Aorta (tissue), 5 donors: ENCODE measurements at regions not wholly inside any gene's neighbourhood (a gene's known extent, or its start where the extent isn't known, plus 50 kb on each side); places are given as distances from the start of the nearest gene placed in this dataset.
"Not testable (repeated sequence)": the region's sequence is repeated elsewhere in the genome, so short reads cannot be mapped to it uniquely, and the experiment has no call there.

ENCODE experiments used
- ATAC-seq: fragments of 200-7000 bp; cut with Tn5 transposase; one replicate; pipeline ENCODE4 v1.9.1; 2022; ENCODE audit warnings: moderate library complexity; ENCODE audit not compliant: low FRiP score
- DNase-seq, 2 donors: peaks; one replicate each; pipeline ENCODE4 v3.0.0-alpha.2; 2020
- H3K27ac ChIP-seq, 2 donors: one replicate each; pipeline ENCODE4 v1.5.1; 2013; ENCODE audit warnings: low read length in 2 of 2, mild to moderate bottlenecking in 2 of 2, moderate library complexity in 2 of 2, control low read depth in 1 of 2, inconsistent platforms in 1 of 2, low read depth in 1 of 2
- H3K27me3 ChIP-seq, 2 donors: one replicate each; pipeline ENCODE4 v1.6.1; 2013; ENCODE audit warnings: control low read depth in 1 of 2, low read length in 1 of 2, mild to moderate bottlenecking in 1 of 2, moderate library complexity in 1 of 2; ENCODE audit not compliant: insufficient read depth in 2 of 2, control insufficient read depth in 1 of 2
- H3K36me3 ChIP-seq, 2 donors: one replicate each; pipeline ENCODE4 v1.6.1; 2013; ENCODE audit warnings: control low read depth in 1 of 2, low read length in 1 of 2, mild to moderate bottlenecking in 1 of 2; ENCODE audit not compliant: insufficient read depth in 2 of 2, control insufficient read depth in 1 of 2
- H3K4me1 ChIP-seq, 2 donors: one replicate each; pipeline ENCODE4 v1.6.1; 2013; ENCODE audit warnings: low read length in 2 of 2, control low read depth in 1 of 2, mild to moderate bottlenecking in 1 of 2, moderate library complexity in 1 of 2; ENCODE audit not compliant: insufficient read depth in 2 of 2, control insufficient read depth in 1 of 2
- H3K4me3 ChIP-seq, 2 donors: one replicate each; pipeline ENCODE4 v1.5.1; 2013; ENCODE audit warnings: low read length in 2 of 2, control low read depth in 1 of 2, mild to moderate bottlenecking in 1 of 2
- H3K9me3 ChIP-seq: one replicate; pipeline ENCODE4 v1.6.1; 2013; ENCODE audit warnings: mild to moderate bottlenecking, low read length; ENCODE audit not compliant: control insufficient read depth
- WGBS, 2 donors: extraction: QIAGEN DNeasy Blood & Tissue Kit; methylation state at CpG; one replicate each; pipeline ENCODE4 v1.1.7; 2013; 5-methylcytosine and 5-hydroxymethylcytosine counted together
- intact Hi-C, 2 donors: fragments of 100-400 bp; cut with DNase I; formaldehyde crosslinking; loops; one replicate each; pipeline versions ENCODE4 v1.14.2 to v1.15.0; 2022
- donor health status: healthy with polysubstance abuse.
- donor health status: Bipolar disorder and iron deficiency.
- donor health status: DM: no; HTN: no; CAD: no.
- donor health status: DM: no; HTN: no; CAD: no.
- donor health status: DM: yes; HTN: yes; CAD: no.

DNA sequence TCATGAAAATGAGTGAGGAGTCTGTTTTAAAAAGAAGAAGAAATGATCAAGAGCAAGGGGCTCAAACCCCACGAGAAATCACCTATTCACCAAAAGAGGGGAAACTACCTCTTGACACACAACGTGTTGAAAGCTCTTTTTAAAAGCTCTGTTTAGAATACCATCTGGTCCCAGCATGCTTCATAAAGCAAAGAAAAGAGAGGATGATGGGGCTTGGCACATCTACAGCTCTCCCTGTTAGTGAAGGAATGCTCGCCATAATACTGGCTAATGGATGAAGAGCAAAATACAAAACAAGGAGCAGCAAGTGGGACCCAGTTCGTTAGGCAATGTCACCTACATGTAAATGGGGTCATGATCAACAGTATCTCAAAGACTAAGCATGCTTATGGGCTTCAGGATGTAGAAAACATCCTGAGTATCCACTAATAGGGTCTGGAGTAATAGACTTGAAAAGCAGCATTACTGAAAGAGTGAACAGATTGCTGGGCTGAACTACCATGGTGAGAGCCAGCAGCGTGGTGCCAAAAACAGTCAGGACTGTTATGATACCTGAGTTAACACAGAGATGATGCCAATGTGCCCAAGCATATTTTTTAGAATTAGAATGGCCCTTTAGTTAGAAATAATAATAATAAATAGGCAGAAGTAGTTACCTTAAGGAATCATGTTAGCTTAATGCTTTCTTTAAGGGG, 159.7 kb upstream of the POU1F1 start:
- DNase-seq (no peak), ATAC-seq (no peak)
- H3K4me3 ChIP-seq = no peak overlapping the region
- no peak overlapping the region for H3K27ac ChIP-seq
- no peaks in the 10 kb centered on the region for H3K9me3 ChIP-seq
- no peaks in the 10 kb centered on the region for H3K36me3 ChIP-seq
- 33 to 36% methylated on average over 5 of the region's 5 CpGs for WGBS, 2 donors
- no peaks in the 10 kb centered on the region for H3K27me3 ChIP-seq
- H3K4me1 ChIP-seq = no peaks in the 10 kb centered on the region
- intact Hi-C loops = no loop called here

DNA sequence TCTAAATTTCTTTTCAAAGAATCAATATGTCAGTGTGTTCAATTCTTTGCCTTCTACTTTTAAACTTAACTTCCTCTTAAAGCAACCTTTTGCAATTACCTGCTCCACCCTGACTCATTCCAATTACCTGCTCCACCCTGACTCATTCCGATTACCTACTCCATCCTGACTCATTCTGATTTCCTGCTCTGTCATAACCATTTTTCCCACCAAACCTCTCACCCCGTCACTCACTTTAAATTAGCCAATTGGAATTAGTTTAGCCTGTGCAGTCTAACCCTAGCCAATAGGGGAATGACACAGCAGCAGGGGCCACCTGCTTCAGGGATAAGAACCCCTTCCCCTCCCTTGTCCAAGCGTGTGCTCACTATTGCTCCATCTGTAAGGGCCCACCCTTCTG, 157.1 kb upstream of the POU1F1 start:
- H3K36me3 ChIP-seq, H3K27ac ChIP-seq, DNase-seq, intact Hi-C loops, H3K4me3 ChIP-seq, H3K4me1 ChIP-seq, ATAC-seq, H3K27me3 ChIP-seq, H3K9me3 ChIP-seq: not testable (repeated sequence)
- 68 to 74% methylated on average over 3 of the region's 3 CpGs for WGBS, 2 donors

DNA sequence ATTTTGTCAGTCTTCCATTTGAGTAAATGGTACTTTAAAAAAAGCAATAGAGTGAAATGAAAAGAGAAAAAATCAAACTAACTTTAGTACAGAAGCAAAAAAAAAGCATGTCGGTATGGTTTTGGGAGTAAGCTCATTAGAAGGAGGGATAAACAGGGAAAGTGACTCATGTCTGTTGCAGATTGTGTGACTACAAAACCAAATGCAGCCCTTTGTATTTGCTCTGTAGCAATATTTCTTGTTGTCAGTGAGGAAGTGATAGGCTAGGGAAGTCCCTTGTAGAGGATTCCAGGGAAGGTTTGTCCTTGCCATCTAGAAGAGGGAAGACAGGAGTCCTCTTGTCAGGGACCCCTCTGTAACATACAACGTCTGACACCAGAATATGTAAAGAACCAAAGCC, 150.5 kb upstream of the POU1F1 start:
- Histone ChIP-seq H3K9me3 (no peaks in the 10 kb centered on the region), H3K36me3 (no peaks in the 10 kb centered on the region), H3K4me3 (no peak overlapping the region), H3K27me3 (no peaks in the 10 kb centered on the region), H3K4me1 (no peaks in the 10 kb centered on the region), H3K27ac (no peak overlapping the region)
- no peak for DNase-seq
- no peak for ATAC-seq
- intact Hi-C loops = no loop called here
- 70 to 72% methylated on average over 2 of the region's 2 CpGs for WGBS, 2 donors

DNA sequence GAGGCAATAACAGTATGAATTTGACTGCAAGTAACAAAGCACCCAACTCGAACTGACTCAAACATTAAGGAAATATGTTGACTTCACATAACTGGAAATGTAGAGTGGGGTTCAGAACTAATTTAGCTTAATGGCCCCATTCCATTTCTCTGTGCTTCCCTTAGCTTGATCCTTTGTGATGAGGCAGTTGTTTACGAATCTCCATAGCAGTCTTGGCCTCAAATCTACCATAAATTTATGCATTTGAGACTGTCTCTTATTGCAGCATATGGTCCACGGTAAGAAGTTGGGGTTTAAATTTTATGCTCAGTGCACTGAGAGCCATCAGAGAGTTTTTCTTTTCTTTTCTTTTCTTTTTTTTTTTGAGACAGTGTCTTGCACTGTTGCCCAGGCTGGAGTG, 148.7 kb upstream of the POU1F1 start:
- ATAC-seq (no peak), DNase-seq (no peak)
- H3K27ac ChIP-seq = no peak overlapping the region
- no peaks in the 10 kb centered on the region for H3K9me3 ChIP-seq
- no peaks in the 10 kb centered on the region for H3K4me1 ChIP-seq
- H3K4me3 ChIP-seq = no peak overlapping the region
- WGBS, 2 donors = 80% methylated on average over 3 of the region's 3 CpGs
- H3K36me3 ChIP-seq = no peaks in the 10 kb centered on the region
- H3K27me3 ChIP-seq = no peaks in the 10 kb centered on the region
- intact Hi-C loops = no loop called here

DNA sequence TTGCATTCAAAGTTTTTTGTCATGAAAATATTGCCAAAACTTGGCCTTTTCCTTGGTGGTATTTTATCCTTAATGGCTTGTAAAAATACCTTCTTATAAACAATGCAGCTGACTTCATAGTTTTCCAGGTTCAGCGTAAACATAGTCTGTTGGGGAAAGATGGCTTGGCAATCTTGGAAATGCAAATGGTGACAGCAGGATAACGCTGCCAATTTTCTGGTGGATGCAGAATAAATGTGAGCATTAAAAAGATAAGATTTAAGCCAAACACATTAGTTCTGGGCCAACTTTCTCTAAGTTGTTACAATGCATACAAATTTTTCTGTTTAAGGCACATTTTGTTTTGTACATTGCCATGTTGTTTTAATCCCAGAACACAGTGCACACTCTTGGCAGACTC, 147.0 kb upstream of the POU1F1 start:
- intact Hi-C loops = no loop called here
- H3K9me3 ChIP-seq = no peaks in the 10 kb centered on the region

DNA sequence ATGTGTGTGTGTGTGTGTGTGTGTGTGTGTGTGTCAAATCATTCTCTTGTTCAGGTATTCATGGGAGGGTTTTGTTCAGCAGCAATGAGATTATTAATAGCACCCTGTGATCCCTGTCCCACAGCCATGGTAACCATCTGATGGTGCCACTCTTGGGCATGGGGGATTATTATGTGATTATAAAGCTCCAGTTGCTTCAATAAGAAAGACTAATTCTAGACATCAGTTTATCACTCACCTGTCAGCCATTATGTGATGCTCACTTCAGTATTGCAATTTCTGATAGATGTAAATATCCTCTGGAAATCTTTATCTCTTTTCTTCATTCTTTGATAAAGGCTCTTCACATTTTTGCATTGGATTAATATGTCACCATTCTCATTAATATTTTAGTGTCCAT, 145.9 kb upstream of the POU1F1 start:
- Histone ChIP-seq H3K4me1 (no peaks in the 10 kb centered on the region), H3K4me3 (no peak overlapping the region), H3K27me3 (no peaks in the 10 kb centered on the region), H3K9me3 (no peaks in the 10 kb centered on the region), H3K36me3 (no peaks in the 10 kb centered on the region), H3K27ac (no peak overlapping the region)
- intact Hi-C loops = no loop called here
- DNase-seq = no peak
- no peak for ATAC-seq

More for the DNA sequence above, 147.0 kb upstream of the POU1F1 start:
- no peaks in the 10 kb centered on the region for H3K27me3 ChIP-seq
- no peak overlapping the region for H3K4me3 ChIP-seq
- ATAC-seq = no peak
- 79 to 81% methylated on average over 2 of the region's 2 CpGs for WGBS, 2 donors
- H3K27ac ChIP-seq = no peak overlapping the region
- no peak for DNase-seq
- no peaks in the 10 kb centered on the region for H3K36me3 ChIP-seq
- H3K4me1 ChIP-seq = no peaks in the 10 kb centered on the region

DNA sequence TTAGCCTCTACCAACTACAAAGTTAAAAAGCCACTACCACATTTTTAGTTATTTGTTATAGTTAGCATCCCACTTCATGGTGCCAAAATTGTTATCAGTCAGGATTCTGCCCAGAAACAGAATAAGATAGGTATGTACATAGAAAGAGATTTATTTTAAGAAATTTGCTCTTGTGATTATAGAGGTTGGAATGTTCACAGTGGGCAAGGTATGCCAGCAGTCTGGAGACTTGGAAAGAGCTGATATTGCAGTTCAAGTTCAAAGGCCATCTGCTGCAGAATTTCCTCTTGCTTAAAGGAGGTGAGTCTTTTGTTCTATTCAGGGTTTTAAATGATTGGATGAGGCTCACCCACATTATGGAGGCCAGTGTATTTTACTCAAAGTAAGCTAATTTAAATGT, 143.8 kb upstream of the POU1F1 start:
- intact Hi-C loops = no loop called here
- H3K4me3 ChIP-seq = no peak overlapping the region
- ATAC-seq = no peak
- H3K9me3 ChIP-seq = no peaks in the 10 kb centered on the region
- no peaks in the 10 kb centered on the region for H3K36me3 ChIP-seq
- H3K4me1 ChIP-seq = no peaks in the 10 kb centered on the region
- no peaks in the 10 kb centered on the region for H3K27me3 ChIP-seq
- no peak overlapping the region for H3K27ac ChIP-seq
- DNase-seq = no peak

DNA sequence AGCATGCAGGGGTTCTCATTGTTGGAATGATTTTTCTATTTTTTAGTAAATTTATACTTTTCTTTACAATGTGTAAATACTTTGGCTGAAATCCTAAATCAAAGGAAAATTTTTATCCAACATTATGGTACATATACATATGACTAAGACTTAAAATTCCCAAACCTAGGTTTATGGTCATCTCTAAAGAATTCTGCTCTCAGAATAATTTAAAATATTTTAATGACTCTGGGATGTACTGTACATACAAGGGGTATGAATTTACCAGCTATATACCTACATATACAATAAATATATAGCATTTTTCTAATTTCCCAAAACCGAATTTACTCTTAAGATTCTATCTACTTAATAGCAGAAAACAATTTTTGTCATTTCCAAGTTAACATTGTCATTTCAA, 137.9 kb upstream of the POU1F1 start:
- intact Hi-C loops = no loop called here
- no peak for ATAC-seq
- DNase-seq = no peak
- Histone ChIP-seq H3K9me3 (peaks cover 2% of the 10 kb centered on the region), H3K27me3 (no peaks in the 10 kb centered on the region), H3K27ac (no peak overlapping the region), H3K4me3 (no peak overlapping the region), H3K36me3 (no peaks in the 10 kb centered on the region), H3K4me1 (no peaks in the 10 kb centered on the region)
- WGBS, 2 donors = 39 to 42% methylated on average over 1 of the region's 1 CpG

DNA sequence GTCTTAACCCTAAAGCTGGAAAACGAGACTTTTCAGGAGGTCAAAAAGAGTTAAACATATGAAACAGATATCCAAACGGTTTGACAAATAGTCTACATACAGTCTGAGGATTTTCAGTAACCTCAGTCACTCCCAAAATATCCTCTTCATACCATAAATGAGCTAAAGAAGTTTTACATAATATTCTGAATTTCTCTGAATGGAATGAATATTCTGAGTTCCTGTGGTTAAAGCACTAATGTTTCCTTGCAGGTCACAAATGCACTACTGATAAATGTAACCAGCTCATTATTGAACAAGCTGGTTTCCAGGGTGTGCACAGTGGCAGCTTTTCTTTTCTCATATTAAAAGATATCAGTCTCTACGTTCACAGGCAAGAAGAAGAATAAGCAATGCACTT, 137.4 kb upstream of the POU1F1 start:
- no peak for DNase-seq
- Histone ChIP-seq H3K9me3 (peaks cover 2% of the 10 kb centered on the region), H3K4me1 (no peaks in the 10 kb centered on the region), H3K4me3 (no peak overlapping the region), H3K27me3 (no peaks in the 10 kb centered on the region), H3K27ac (no peak overlapping the region), H3K36me3 (no peaks in the 10 kb centered on the region)
- no peak for ATAC-seq
- intact Hi-C loops = no loop called here
- WGBS, 2 donors = 29 to 35% methylated on average over 3 of the region's 3 CpGs
